Endothelial cell of umbilical vein (primary cell): ENCODE measurements at regions not wholly inside any gene's neighbourhood (a gene's known extent, or its start where the extent isn't known, plus 50 kb on each side); places are given as distances from the start of the nearest gene placed in this dataset.

Experiments
- BruUV-seq: library from RNA; stranded (reverse); fragments of 400-500 nt; replicated peaks from 2 replicates; lab custom pipeline; 2021; lab: Mats Ljungman, UMichigan
- CTCF ChIA-PET: fragments of 300-600, 350-600 bp; sonication (Branson Sonifier 250); formaldehyde crosslinking; loops from one replicate; lab custom pipeline; 2021; ENCODE audit warnings: antibody characterized with exemption, inconsistent platforms; lab: Charles Lee
- POLR2A ChIA-PET: fragments of 300-600, 350-600 bp; sonication (Branson Sonifier 250); formaldehyde crosslinking; loops from one replicate; lab custom pipeline; 2021; ENCODE audit warnings: antibody characterized with exemption, inconsistent platforms; lab: Charles Lee
- DNase-seq: peaks from one replicate; pipeline ENCODE4 v3.0.0-alpha.2; 2011; ENCODE audit warnings: low read depth, low spot score
- FAIRE-seq: peaks from 2 replicates; lab custom pipeline; 2011; peaks lifted over from hg19 to GRCh38; lab: Jason Lieb, UNC
- H2AFZ ChIP-seq: 2 replicates; pipeline ENCODE4 v1.6.0; 2012; ENCODE audit warnings: low read depth, low read length, control low read depth, inconsistent platforms
- H3K27ac ChIP-seq: 2 replicates; pipeline ENCODE4 v1.5.1; 2011; ENCODE audit warnings: low read depth, mild to moderate bottlenecking, control low read depth, low read length, moderate library complexity; ENCODE audit not compliant: insufficient read depth
- H3K27me3 ChIP-seq, 2 experiments: 2 replicates each; pipeline versions ENCODE4 v1.6.0 to v1.6.1; 2011; ENCODE audit warnings: low read length in 2 of 2, mixed read lengths in 1 of 2; ENCODE audit not compliant: control insufficient read depth in 2 of 2, insufficient read depth in 2 of 2
- H3K36me3 ChIP-seq, 2 experiments: 2 replicates in 1 of 2; 3 replicates in 1 of 2; pipeline ENCODE4 v1.5.1; 2011; ENCODE audit warnings: low read length in 2 of 2, mild to moderate bottlenecking in 1 of 2, moderate library complexity in 1 of 2; ENCODE audit not compliant: control insufficient read depth in 2 of 2, insufficient read depth in 2 of 2; ENCODE audit errors: extremely low read depth in 1 of 2
- H3K4me1 ChIP-seq: 3 replicates; pipeline ENCODE4 v1.5.1; 2011; ENCODE audit warnings: mild to moderate bottlenecking, low read length; ENCODE audit not compliant: control insufficient read depth, insufficient read depth; ENCODE audit errors: extremely low read depth
- H3K4me2 ChIP-seq: 2 replicates; pipeline ENCODE4 v1.6.1; 2011; ENCODE audit warnings: low read length, control low read depth, mixed read lengths; ENCODE audit not compliant: insufficient read depth
- H3K4me3 ChIP-seq, 3 experiments: fragments of 200-600 bp in 1 of 3; sonication (generic), shearing (Covaris generic) in 1 of 3; replicated peaks in 1 of 3; 2 replicates each; pipeline ENCODE4 v1.5.1; 2011 to 2016; ENCODE audit warnings: control low read depth in 3 of 3, low read length in 3 of 3, mild to moderate bottlenecking in 2 of 3, inconsistent platforms in 1 of 3, low read depth in 1 of 3, moderate library complexity in 1 of 3; ENCODE audit not compliant: insufficient read depth in 1 of 3
- H3K79me2 ChIP-seq: 2 replicates; pipeline ENCODE4 v1.6.0; 2012; ENCODE audit warnings: low read length, inconsistent platforms; ENCODE audit not compliant: control insufficient read depth, insufficient read depth
- H3K9ac ChIP-seq: replicated peaks from 2 replicates; pipeline ENCODE3; 2011; ENCODE audit warnings: low read length, control low read depth; ENCODE audit not compliant: insufficient read depth; ENCODE audit errors: extremely low read depth
- H3K9me1 ChIP-seq: replicated peaks from 3 replicates; pipeline ENCODE4 v1.6.0; 2011; ENCODE audit warnings: mild to moderate bottlenecking, low read length; ENCODE audit not compliant: control insufficient read depth, insufficient read depth; ENCODE audit errors: extremely low read depth
- H3K9me3 ChIP-seq: replicated peaks from 2 replicates; pipeline ENCODE4 v1.5.1; 2012; ENCODE audit warnings: low read length, inconsistent platforms; ENCODE audit not compliant: control insufficient read depth, insufficient read depth
- H4K20me1 ChIP-seq: replicated peaks from 2 replicates; pipeline ENCODE3; 2011; ENCODE audit warnings: mild to moderate bottlenecking, low read length; ENCODE audit not compliant: control insufficient read depth, insufficient read depth; ENCODE audit errors: extremely low read depth
- CTCF ChIP-seq, 2 donors: IDR thresholded peaks; 1 replicate in 1 of 2; 2 replicates in 1 of 2; pipeline ENCODE4 v1.5.1; 2011; ENCODE audit warnings: low read length in 2 of 2, mild to moderate bottlenecking in 2 of 2, moderate library complexity in 2 of 2, control low read depth in 1 of 2, inconsistent platforms in 1 of 2, low read depth in 1 of 2; ENCODE audit not compliant: insufficient read depth in 1 of 2; ENCODE audit errors: extremely low read depth in 1 of 2
- EZH2 ChIP-seq: IDR thresholded peaks from 2 replicates; pipeline ENCODE4 v1.6.1; 2012; ENCODE audit warnings: borderline replicate concordance, low read depth, mild to moderate bottlenecking, moderate library complexity, low read length, inconsistent platforms; ENCODE audit not compliant: severe bottlenecking
- FOS ChIP-seq: IDR thresholded peaks from 2 replicates; pipeline ENCODE4 v1.6.1; 2011; ENCODE audit warnings: mild to moderate bottlenecking, low read length, moderate library complexity, borderline replicate concordance; ENCODE audit not compliant: insufficient read depth
- GATA2 ChIP-seq: IDR thresholded peaks from 2 replicates; pipeline ENCODE4 v1.7.0; 2011; ENCODE audit warnings: low read depth, mild to moderate bottlenecking, moderate library complexity, mixed read lengths, low read length; ENCODE audit not compliant: insufficient read length, insufficient read depth
- JUN ChIP-seq: IDR thresholded peaks from 2 replicates; pipeline ENCODE4 v1.6.1; 2011; ENCODE audit warnings: borderline replicate concordance, low read depth; ENCODE audit not compliant: insufficient read length, insufficient read depth
- MYC ChIP-seq: IDR thresholded peaks from one replicate; pipeline ENCODE4 v1.6.1; 2011; ENCODE audit warnings: mild to moderate bottlenecking, low read depth, low read length
- POLR2A ChIP-seq: IDR thresholded peaks from 2 replicates; pipeline ENCODE4 v1.6.1; 2012; ENCODE audit warnings: low read depth, mild to moderate bottlenecking, control low read depth, low read length
- POLR2AphosphoS5 ChIP-seq: IDR thresholded peaks from 2 replicates; pipeline ENCODE4 v1.6.1; 2012; ENCODE audit warnings: low read depth, mild to moderate bottlenecking, control low read depth, low read length, moderate library complexity; ENCODE audit not compliant: insufficient read depth
- dilution Hi-C: fragments of 300-500 bp; cut with MboI; formaldehyde crosslinking; loops from one replicate; pipeline ENCODE4 v1.15.0; 2019; ENCODE audit warnings: low sequenced_read_pairs; ENCODE audit not compliant: extremely low pct_ligation_motif_present
- intact Hi-C: fragments of 100-400 bp; cut with micrococcal nuclease; formaldehyde crosslinking; loops from one replicate; pipeline ENCODE4 v1.10.0; 2022
- TF ChIP-seq, protein P1 (sequence below): IDR thresholded peaks from 2 replicates; pipeline ENCODE4 v1.6.1; 2011; ENCODE audit not compliant: insufficient read depth, insufficient read length

- BruUV-seq, result no TSS peak
- DNase-seq (no peak), FAIRE-seq (no peak)
- H3K9me1 ChIP-seq, result no peaks in the 10 kb centered on the region
- no peak overlapping the region for H3K27ac ChIP-seq
- ChIA-PET CTCF (interaction anchor here (2.0 kb wide), 1 partner anchor 49 kb away, joined by 5 read pairs; no protein-coding TSS in a partner anchor), POLR2A (no interaction called here)
- peaks cover 82% of the 10 kb centered on the region for H3K79me2 ChIP-seq
- no peak overlapping the region for H2AFZ ChIP-seq
- H3K9ac ChIP-seq, result no peak overlapping the region
- dilution Hi-C loops (no loop called here), intact Hi-C loops (no loop called here)
- peaks cover 3% of the 10 kb centered on the region for H4K20me1 ChIP-seq
- H3K4me3 ChIP-seq, result no peak overlapping the region
- no peak overlapping the region for H3K4me2 ChIP-seq
- no peaks in the 10 kb centered on the region for H3K9me3 ChIP-seq
- peaks cover 27% of the 10 kb centered on the region for H3K4me1 ChIP-seq
- H3K27me3 ChIP-seq, result no peaks in the 10 kb centered on the region
- TF ChIP-seq POLR2A (no peak), POLR2AphosphoS5 (no peak), CTCF (IDR thresholded peaks at IDR 0.05; ENCODE audit: extremely low read depth in 1 of 2, insufficient read depth in 1 of 2, low read depth in 1 of 2, low read length in 2 of 2) (no peak), EZH2 (no peak), FOS (no peak), GATA2 (no peak), MYC (no peak), JUN (no peak)
- TF ChIP-seq, protein P1, sequence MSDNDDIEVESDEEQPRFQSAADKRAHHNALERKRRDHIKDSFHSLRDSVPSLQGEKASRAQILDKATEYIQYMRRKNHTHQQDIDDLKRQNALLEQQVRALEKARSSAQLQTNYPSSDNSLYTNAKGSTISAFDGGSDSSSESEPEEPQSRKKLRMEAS, result no peak
- peaks cover 0 to 5% of the 10 kb centered on the region in 2 experiments for H3K36me3 ChIP-seq
These were observed 249.0 kb downstream of the PTPRC start for GRCh38 chr1:198887866-198888265.
